ENCODE measurements at regions not wholly inside any gene's neighbourhood (a gene's known extent, or its start where the extent isn't known, plus 50 kb on each side); places are given as distances from the start of the nearest gene placed in this dataset.

GRCh38 chr9:131808291-131808690 lies 68.4 kb upstream of the RAPGEF1 start:
- no peak for TF ChIP-seq CTCF (IDR thresholded peaks at IDR 0.05; ENCODE audit: insufficient read depth, low read depth, low read length)
- TF ChIP-seq EZH2 (IDR thresholded peaks at IDR 0.05; ENCODE audit: insufficient read depth, low read length): no peak

Measured in astrocyte (in vitro differentiated cells and primary cell).